ENCODE measurements at regions not wholly inside any gene's neighbourhood (a gene's known extent, or its start where the extent isn't known, plus 50 kb on each side); places are given as distances from the start of the nearest gene placed in this dataset.

GRCh38 chr9:134251296-134252069 is 74.8 kb upstream of the RXRA start:
- no peak for DNase-seq

- no peak for DNase-seq
Observed at GRCh38 chr9:134252084-134252830, 74.0 kb upstream of the RXRA start.

- no peak for DNase-seq
Observed at GRCh38 chr9:134253606-134254205, 72.5 kb upstream of the RXRA start.

- DNase-seq, result no peak
Observed at GRCh38 chr9:134258332-134258731, 67.9 kb upstream of the RXRA start.

GRCh38 chr9:134258828-134259546 is 67.3 kb upstream of the RXRA start:
- no peak for DNase-seq

- DNase-seq, result no peak
Observed at GRCh38 chr9:134259708-134260107, 66.5 kb upstream of the RXRA start.

GRCh38 chr9:134260801-134261200 is 65.5 kb upstream of the RXRA start:
- no peak for DNase-seq

GRCh38 chr9:134262035-134262434 is 64.2 kb upstream of the RXRA start:
- DNase-seq, result no peak

- DNase-seq, result no peak
Observed at GRCh38 chr9:134263596-134263995, 62.7 kb upstream of the RXRA start.

- DNase-seq, result no peak
Observed at GRCh38 chr9:134264169-134264568, 62.1 kb upstream of the RXRA start.

- DNase-seq, result no peak
Observed at GRCh38 chr9:134265078-134265477, 61.2 kb upstream of the RXRA start.

GRCh38 chr9:134266418-134266817 is 59.8 kb upstream of the RXRA start:
- DNase-seq, result no peak

GRCh38 chr9:134267305-134267880 is 58.9 kb upstream of the RXRA start:
- no peak for DNase-seq

- no peak for DNase-seq
Observed at GRCh38 chr9:134267881-134268724, 58.2 kb upstream of the RXRA start.

GRCh38 chr9:134268747-134269146 is 57.5 kb upstream of the RXRA start:
- DNase-seq, result no peak

- no peak for DNase-seq
Observed at GRCh38 chr9:134271338-134272301, 54.6 kb upstream of the RXRA start.

- DNase-seq, result no peak
Observed at GRCh38 chr9:134272302-134273023, 53.8 kb upstream of the RXRA start.

- DNase-seq, result no peak
Observed at GRCh38 chr9:134273647-134274046, 52.6 kb upstream of the RXRA start.

- DNase-seq, result no peak
Observed at GRCh38 chr9:134275375-134275774, 50.9 kb upstream of the RXRA start.

Measured in islet precursor cell (in vitro differentiated cells).